AG09309 (cell line): ENCODE measurements at regions not wholly inside any gene's neighbourhood (a gene's known extent, or its start where the extent isn't known, plus 50 kb on each side); places are given as distances from the start of the nearest gene placed in this dataset.

ENCODE experiments used
- DNase-seq: peaks from one replicate; pipeline ENCODE4 v3.0.0-alpha.2; 2010; ENCODE audit warnings: low read depth
- H3K4me3 ChIP-seq: 2 replicates; pipeline ENCODE4 v1.5.1; 2011; ENCODE audit warnings: mild to moderate bottlenecking, low read depth, low read length, moderate library complexity; ENCODE audit not compliant: control insufficient read depth
- TF ChIP-seq, protein P1 (sequence below): IDR thresholded peaks from 2 replicates; pipeline ENCODE4 v1.5.1; 2011; ENCODE audit warnings: mild to moderate bottlenecking, low read depth, low read length, inconsistent platforms; ENCODE audit not compliant: insufficient read depth, control insufficient read depth; ENCODE audit errors: missing control alignments

DNA sequence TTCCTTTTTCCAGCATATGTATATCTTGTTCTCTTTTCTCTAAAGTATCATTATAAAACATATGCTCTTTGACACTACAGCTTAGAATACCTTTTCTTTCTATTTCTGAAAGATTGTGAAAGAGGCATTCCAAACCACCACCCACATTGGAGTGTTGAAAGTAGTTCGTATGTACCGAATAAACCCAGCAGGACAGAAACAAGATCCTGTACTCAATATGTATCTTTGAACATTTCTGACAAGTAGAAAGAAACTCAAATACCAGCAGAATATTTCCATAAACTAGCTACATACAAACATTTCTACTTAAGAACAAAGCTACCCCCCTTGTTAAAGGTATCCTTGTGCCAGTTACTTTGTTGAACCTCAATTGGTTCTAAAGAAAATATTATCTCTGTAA is 415.3 kb upstream of the ALCAM start:
- TF ChIP-seq, protein P1, sequence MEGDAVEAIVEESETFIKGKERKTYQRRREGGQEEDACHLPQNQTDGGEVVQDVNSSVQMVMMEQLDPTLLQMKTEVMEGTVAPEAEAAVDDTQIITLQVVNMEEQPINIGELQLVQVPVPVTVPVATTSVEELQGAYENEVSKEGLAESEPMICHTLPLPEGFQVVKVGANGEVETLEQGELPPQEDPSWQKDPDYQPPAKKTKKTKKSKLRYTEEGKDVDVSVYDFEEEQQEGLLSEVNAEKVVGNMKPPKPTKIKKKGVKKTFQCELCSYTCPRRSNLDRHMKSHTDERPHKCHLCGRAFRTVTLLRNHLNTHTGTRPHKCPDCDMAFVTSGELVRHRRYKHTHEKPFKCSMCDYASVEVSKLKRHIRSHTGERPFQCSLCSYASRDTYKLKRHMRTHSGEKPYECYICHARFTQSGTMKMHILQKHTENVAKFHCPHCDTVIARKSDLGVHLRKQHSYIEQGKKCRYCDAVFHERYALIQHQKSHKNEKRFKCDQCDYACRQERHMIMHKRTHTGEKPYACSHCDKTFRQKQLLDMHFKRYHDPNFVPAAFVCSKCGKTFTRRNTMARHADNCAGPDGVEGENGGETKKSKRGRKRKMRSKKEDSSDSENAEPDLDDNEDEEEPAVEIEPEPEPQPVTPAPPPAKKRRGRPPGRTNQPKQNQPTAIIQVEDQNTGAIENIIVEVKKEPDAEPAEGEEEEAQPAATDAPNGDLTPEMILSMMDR, result no peak
- no peak overlapping the region for H3K4me3 ChIP-seq
- DNase-seq, result no peak

DNA sequence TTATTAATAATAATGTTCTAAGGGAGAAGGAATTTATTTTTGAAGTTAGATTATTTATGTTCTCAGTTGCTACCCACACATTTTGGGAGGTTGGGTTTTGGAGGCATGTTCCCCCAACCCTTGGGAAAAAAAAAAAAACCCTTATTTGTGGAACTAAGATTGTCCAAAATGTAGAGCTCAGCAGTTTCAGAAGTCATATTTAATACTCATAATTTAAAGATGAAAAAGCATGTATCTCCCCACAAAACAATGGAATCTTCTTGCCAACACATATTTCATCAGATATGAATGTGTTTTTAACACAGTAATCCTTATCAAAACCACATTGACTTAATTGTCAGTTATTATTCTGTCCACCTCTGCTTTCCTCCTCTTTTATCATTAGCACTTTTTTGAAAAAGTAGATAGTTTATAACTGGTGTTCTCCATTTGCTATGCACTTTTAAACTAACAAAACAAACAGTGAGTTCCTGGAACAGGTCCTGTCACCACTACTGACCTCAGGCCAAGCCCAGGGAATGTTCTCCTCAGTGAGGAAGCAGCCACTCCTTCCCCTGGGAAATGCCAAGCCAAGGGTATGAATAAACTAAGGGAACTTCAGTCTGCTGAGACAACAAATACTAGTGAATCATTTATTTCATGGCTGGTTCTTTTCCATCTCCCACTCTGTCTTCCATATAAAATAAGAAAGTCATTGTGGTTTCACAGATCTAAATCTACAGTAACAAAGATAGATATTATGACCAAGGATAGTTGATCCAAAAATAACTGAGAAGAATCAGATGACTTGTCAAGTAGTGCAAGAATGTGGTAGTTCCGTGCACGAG is 414.4 kb upstream of the ALCAM start:
- peak; percentile 74 for DNase-seq
- TF ChIP-seq, protein P1, result no peak
- no peak overlapping the region for H3K4me3 ChIP-seq

DNA sequence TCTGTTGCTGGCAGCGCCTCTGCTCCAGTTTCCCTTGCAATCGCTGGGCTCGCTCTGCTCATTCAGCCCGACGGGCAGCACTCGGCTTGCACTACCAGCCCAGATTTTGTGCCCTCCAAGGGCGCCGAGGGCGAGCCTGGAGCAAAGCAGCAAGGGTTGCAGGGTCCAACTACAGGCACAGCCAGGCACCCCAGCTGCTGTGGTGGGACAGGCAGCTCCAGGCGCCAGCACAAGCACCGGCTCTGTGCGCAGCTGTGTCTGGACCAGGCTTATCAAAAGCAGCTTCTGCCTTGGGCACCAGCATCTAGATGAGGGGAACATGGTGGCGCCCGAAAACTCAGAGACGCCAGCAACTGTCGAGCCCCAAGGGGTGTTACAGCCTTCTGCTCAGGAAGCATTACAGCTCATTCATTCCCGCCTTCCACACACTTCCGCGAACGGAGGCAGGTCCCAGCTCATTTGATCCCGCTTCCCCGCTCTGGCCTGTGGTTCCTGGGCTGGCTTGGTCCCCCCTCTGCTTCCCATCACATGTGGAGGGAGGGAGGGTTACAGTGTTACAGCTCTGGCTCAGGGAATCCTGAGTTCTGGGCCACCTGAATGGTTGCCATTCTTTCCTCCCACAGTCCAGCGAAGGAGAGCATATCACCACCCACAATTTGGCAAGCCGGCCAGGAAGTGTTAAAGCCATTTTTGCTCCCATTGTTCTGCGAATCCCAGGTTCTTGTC is 409.9 kb upstream of the ALCAM start:
- TF ChIP-seq, protein P1, result no peak
- no peak for DNase-seq
- no peak overlapping the region for H3K4me3 ChIP-seq

DNA sequence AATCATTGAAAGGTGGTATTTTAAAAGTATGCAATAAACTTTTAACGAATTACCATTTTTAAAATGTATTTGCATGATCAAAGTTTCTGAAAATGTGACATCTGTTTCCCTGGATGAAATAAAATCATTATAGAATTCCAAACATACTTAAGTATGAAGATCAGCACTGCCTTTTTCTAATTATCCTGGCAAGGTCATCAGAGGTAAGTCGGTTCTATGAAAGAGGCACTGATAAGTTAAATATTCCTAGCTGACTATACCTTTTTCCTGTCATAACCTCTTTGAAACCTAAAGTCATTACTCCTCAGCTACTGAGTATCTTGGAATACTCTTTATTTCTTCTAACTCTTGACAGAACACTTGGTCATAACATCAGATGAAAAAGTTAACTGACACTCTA is 406.1 kb upstream of the ALCAM start:
- no peak for DNase-seq
- TF ChIP-seq, protein P1, result no peak
- H3K4me3 ChIP-seq, result no peak overlapping the region

DNA sequence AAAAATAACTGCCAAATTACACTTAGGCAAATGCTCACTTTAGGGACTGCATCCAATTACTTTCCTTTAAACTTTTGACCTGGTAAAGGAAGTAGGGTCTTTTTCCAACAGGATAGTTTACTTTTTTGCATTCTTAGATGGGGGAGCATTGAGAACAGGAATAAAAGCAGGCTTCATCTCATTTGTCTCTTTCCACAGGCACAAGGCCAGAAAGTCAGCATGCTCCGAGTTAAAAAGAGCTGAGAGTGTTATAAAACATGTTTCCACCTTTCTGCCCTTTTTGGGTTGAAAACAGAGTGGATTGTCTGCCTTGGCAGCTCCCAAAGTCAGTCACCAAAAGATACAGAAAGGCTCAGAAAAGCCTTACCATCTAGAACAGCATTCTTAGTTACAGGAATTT is 404.9 kb upstream of the ALCAM start:
- no peak for DNase-seq

DNA sequence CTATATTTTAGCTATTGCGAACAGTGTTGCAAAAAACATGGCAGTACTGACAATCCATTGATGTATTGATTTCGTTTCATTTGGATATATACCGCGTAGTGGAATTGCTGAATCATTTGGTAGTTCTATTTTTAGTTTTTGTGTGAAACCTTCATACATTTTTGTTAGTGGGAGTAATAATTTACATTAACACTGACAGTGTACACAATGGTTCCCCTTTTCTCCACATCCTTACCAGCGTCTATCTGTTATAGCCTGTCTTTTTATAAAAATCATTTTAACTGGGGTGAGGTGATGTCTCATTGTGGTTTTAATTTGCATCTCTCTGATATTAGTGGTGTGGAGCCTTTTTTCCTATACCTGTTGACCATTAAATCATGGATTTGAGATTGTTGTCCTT is 392.4 kb upstream of the ALCAM start:
- no peak for DNase-seq
- TF ChIP-seq, protein P1, result no peak
- no peak overlapping the region for H3K4me3 ChIP-seq

More for the DNA sequence above, 404.9 kb upstream of the ALCAM start:
- TF ChIP-seq, protein P1, result no peak
- H3K4me3 ChIP-seq, result no peak overlapping the region
